HG03045 (cell line): ENCODE measurements at regions not wholly inside any gene's neighbourhood (a gene's known extent, or its start where the extent isn't known, plus 50 kb on each side); places are given as distances from the start of the nearest gene placed in this dataset.
"Not testable (repeated sequence)": the region's sequence is repeated elsewhere in the genome, so short reads cannot be mapped to it uniquely, and the experiment has no call there.

ENCODE experiments used
- ATAC-seq: cut with Tn5 transposase; IDR thresholded peaks from one replicate; pipeline ENCODE4 v1.9.1; 2021; ENCODE audit warnings: mild to moderate bottlenecking, moderate library complexity; ENCODE audit not compliant: unreplicated experiment

- ATAC-seq, result no peak
Measured at GRCh38 chr9:2439957-2440356, 181.6 kb upstream of the VLDLR start.

- not testable (repeated sequence) for ATAC-seq
Measured at GRCh38 chr9:2443933-2444332, 177.7 kb upstream of the VLDLR start.

- ATAC-seq, result no peak
Measured at GRCh38 chr9:2448193-2448738, 173.3 kb upstream of the VLDLR start.

- no peak for ATAC-seq
Measured at GRCh38 chr9:2453106-2453505, 168.5 kb upstream of the VLDLR start.

- no peak for ATAC-seq
Measured at GRCh38 chr9:2453701-2454100, 167.9 kb upstream of the VLDLR start.

- ATAC-seq, result no peak
Measured at GRCh38 chr9:2459756-2460155, 161.8 kb upstream of the VLDLR start.

- ATAC-seq, result no peak
Measured at GRCh38 chr9:2461892-2462291, 159.7 kb upstream of the VLDLR start.

GRCh38 chr9:2464624-2465023 is 157.0 kb upstream of the VLDLR start:
- no peak for ATAC-seq

GRCh38 chr9:2465516-2465915 is 156.1 kb upstream of the VLDLR start:
- ATAC-seq, result no peak

- peak; percentile 100 for ATAC-seq
Measured at GRCh38 chr9:2465921-2466460, 155.6 kb upstream of the VLDLR start.

- no peak for ATAC-seq
Measured at GRCh38 chr9:2466703-2467102, 154.9 kb upstream of the VLDLR start.

- no peak for ATAC-seq
Measured at GRCh38 chr9:2469681-2470221, 151.8 kb upstream of the VLDLR start.

GRCh38 chr9:2473681-2474080 is 147.9 kb upstream of the VLDLR start:
- no peak for ATAC-seq

GRCh38 chr9:2477755-2478154 is 143.8 kb upstream of the VLDLR start:
- ATAC-seq, result no peak

GRCh38 chr9:2478421-2478820 is 143.2 kb upstream of the VLDLR start:
- ATAC-seq, result no peak

- ATAC-seq, result no peak
Measured at GRCh38 chr9:2479056-2479565, 142.5 kb upstream of the VLDLR start.

GRCh38 chr9:2480255-2480837 is 141.2 kb upstream of the VLDLR start:
- ATAC-seq, result no peak

- no peak for ATAC-seq
Measured at GRCh38 chr9:2481216-2481615, 140.4 kb upstream of the VLDLR start.

GRCh38 chr9:2486988-2487387 is 134.6 kb upstream of the VLDLR start:
- no peak for ATAC-seq

GRCh38 chr9:2489838-2490314 is 131.7 kb upstream of the VLDLR start:
- ATAC-seq, result no peak

GRCh38 chr9:2492161-2492560 is 129.4 kb upstream of the VLDLR start:
- no peak for ATAC-seq

GRCh38 chr9:2493109-2493508 is 128.5 kb upstream of the VLDLR start:
- ATAC-seq, result no peak
